GM10248 (cell line): ENCODE measurements at regions not wholly inside any gene's neighbourhood (a gene's known extent, or its start where the extent isn't known, plus 50 kb on each side); places are given as distances from the start of the nearest gene placed in this dataset.
"Not testable (repeated sequence)": the region's sequence is repeated elsewhere in the genome, so short reads cannot be mapped to it uniquely, and the experiment has no call there.

Experiments
- CTCF ChIA-PET: fragments of 300-600 bp; sonication (Branson Sonifier 250); formaldehyde crosslinking; extraction: SDS; loops from one replicate; lab custom pipeline; 2021; ENCODE audit warnings: antibody characterized with exemption; lab: Yijun Ruan, JAX
- POLR2A ChIA-PET: fragments of 350-650 bp; sonication (Branson Sonifier 250); formaldehyde crosslinking; extraction: SDS; loops from one replicate; lab custom pipeline; 2020; ENCODE audit warnings: antibody characterized with exemption; lab: Yijun Ruan, JAX
- DNase-seq: peaks from one replicate; pipeline ENCODE4 v3.0.0; 2012; ENCODE audit errors: extremely low spot score
- CTCF ChIP-seq: IDR thresholded peaks from 2 replicates; pipeline ENCODE4 v1.5.1; 2012; ENCODE audit warnings: mild to moderate bottlenecking, low read depth; ENCODE audit errors: extremely low read depth, missing control alignments, control extremely low read depth

DNA sequence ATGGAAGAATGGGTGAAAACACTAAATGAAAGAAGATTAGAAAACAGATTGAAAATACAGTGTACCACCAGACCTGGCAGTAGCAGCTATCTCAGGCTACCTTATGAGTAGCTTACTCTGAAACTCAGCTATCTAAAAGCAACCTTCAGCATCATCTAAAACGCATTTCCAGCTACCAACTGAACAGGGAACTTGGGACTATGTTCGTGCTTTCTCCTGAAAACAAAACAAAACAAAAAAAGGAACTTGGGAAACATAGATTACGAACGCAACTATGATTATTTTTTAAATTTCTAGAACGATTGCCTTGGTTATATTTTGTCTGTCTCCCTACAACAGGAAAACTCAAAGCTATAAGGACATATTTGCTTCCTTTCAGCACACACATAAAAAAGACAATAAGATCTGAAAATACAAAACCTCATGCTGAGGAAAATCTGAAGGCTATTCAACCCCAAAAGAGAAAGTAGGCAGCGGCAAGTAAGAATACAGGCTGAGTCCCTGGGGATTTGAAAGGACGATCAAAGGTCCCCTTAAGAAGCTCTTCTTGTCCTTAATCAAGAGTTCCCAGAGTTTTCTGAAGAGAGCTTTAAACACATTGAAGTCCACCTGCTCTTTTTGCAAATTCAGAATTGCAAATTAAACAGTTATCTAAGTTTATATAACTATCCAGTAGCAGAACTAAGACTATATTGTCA is 53.4 kb downstream of the OR2K2 start:
- TF ChIP-seq CTCF: no peak
- DNase-seq: no peak
- ChIA-PET CTCF (interaction anchor here (1.0 kb wide), 1 partner anchor 97 kb away, joined by 3 read pairs; no protein-coding TSS in a partner anchor), POLR2A (no interaction called here)

DNA sequence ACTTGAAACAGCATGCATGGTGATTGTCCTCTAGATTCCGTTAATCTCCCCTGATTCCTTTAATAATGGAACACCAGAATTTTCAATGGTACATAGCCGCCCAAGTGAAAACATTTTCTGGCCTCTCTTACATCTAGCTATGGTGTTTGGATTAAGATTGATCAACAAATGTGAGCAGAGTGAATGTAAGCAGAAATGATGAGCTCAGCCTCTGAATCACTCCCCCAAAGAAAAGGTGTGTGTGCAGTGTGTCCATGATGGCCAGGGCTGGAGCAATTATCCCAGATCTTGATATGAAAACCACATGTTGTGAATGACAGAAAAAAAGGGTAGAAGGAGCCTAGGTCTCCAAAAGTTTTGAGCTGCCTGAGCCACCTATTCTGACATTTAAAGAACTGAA is 55.3 kb downstream of the OR2K2 start:
- no peak for DNase-seq
- CTCF ChIA-PET: interaction anchor here (0.8 kb wide), 1 partner anchor 10 kb away, joined by 3 read pairs; no protein-coding TSS in a partner anchor

DNA sequence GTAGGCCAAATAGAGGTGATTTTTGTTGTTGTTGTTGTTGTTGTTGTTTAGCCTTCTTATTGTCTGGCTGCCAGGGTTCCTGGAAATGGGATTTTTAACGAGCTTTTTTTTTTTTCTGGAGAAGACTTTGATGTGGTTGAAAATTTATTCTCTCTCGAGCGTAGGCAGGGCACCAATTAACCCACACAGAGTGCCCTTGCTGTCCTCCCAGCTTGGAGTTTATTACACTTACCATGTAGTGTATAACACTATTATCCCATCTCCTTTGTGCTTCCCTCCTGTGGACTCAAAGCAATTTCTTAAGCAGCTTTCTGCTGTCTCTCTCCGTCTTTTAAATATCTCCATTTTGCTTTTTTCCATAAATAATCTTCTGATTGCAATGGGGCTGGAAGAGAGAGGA is 57.4 kb downstream of the OR2K2 start:
- ChIA-PET CTCF (no interaction called here), POLR2A (interaction anchor here (0.6 kb wide), 1 partner anchor 142 kb away, joined by 3 read pairs; no protein-coding TSS in a partner anchor)
- DNase-seq: no peak

More for the DNA sequence above, 55.3 kb downstream of the OR2K2 start:
- POLR2A ChIA-PET: no interaction called here
- TF ChIP-seq CTCF: no peak

DNA sequence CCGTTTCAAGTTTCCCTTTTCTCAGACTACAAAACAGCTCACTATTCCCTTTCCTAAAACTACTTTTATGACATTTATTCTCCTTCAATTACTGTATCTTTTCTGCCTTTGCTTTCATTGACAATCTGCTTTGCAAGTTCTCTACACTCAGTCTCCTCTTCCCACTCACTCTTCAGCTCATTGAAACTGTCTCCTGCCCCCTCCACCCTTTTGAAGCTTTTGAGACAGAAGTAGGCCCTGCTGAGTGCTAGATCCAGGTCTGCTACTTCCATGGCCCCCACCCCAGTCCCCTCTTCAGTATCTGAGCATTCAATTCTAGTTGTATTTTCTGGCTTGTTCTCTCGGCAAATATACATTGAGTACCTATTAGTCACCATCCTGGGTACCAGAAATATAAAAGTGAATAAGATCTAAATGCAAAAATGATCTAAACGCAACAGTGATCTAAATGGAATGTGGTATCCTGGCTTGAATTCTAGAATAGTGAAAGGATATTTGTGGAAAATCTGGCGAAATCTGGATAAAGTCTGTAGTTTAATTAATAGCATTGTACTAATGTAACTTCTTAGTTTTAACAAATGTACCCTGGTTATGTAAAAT is 58.4 kb downstream of the OR2K2 start:
- no peak for DNase-seq
- no peak for TF ChIP-seq CTCF
- CTCF ChIA-PET: no interaction called here
- POLR2A ChIA-PET: no interaction called here

More for the DNA sequence above, 57.4 kb downstream of the OR2K2 start:
- TF ChIP-seq CTCF: no peak

- no peak for DNase-seq
- POLR2A ChIA-PET: no interaction called here
- TF ChIP-seq CTCF: no peak
- CTCF ChIA-PET: no interaction called here
Observed at GRCh38 chr9:111271047-111271446, 59.0 kb downstream of the OR2K2 start.

DNA sequence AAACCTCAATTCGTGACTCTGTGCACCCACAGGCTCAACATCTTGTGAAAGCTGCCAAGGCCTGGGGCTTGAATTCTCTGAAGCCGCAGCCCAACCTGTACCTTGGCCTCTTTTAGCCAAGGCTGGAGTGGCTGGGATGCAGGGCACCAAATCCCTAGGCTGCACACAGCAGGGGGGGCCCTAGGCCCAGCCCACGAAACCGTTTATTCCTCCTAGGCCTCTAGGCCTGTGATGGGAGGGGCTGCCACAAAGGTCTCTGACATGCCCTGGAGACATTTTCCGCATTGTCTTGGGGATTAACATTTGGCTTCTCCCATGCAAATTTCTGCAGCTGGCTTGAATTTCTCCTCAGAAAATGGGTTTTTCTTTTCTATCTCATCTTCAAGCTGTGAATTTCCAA is 64.0 kb downstream of the OR2K2 start:
- POLR2A ChIA-PET, CTCF ChIA-PET, DNase-seq: not testable (repeated sequence)

GRCh38 chr9:111263116-111263515 is 66.9 kb downstream of the OR2K2 start:
- ChIA-PET CTCF (no interaction called here), POLR2A (no interaction called here)
- TF ChIP-seq CTCF: no peak

More at GRCh38 chr9:111263116-111263515, 66.9 kb downstream of the OR2K2 start:
- DNase-seq: no peak
